SK-N-SH treated with all-trans-retinoic acid at 6 μM for 48 hours (cell line): ENCODE measurements at regions not wholly inside any gene's neighbourhood (a gene's known extent, or its start where the extent isn't known, plus 50 kb on each side); places are given as distances from the start of the nearest gene placed in this dataset.

Experiments
- ARNTL ChIP-seq: fragments of 450-650 bp; formaldehyde crosslinking; IDR thresholded peaks from 2 replicates; pipeline ENCODE4 v1.5.0; 2020; ENCODE audit warnings: low read depth, mild to moderate bottlenecking, moderate library complexity, borderline replicate concordance
- PATZ1 ChIP-seq: fragments of 250-450 bp; sonication (Bioruptor Pico); IDR thresholded peaks from 2 replicates; pipeline ENCODE4 v1.8.0; 2020; ENCODE audit warnings: mild to moderate bottlenecking, moderate library complexity, borderline replicate concordance
- ZNF8 ChIP-seq: fragments of 450-650 bp; formaldehyde crosslinking; IDR thresholded peaks from 2 replicates; pipeline ENCODE4 v1.5.0; 2020; ENCODE audit warnings: mild to moderate bottlenecking, moderate library complexity

GRCh38 chr5:115696141-115696650 is 70.4 kb upstream of the TMED7 start:
- TF ChIP-seq ZNF8 (no peak), ARNTL (CRISPR knock-in tag) (no peak), PATZ1 (no peak)
